ENCODE measurements at regions not wholly inside any gene's neighbourhood (a gene's known extent, or its start where the extent isn't known, plus 50 kb on each side); places are given as distances from the start of the nearest gene placed in this dataset.

GRCh38 chr5:3105581-3105980 is 354.1 kb upstream of the IRX2 start:
- no peak for DNase-seq
- Mint-ChIP-seq H3K9me3 (ENCODE audit: low read depth) (no peaks in the 10 kb centered on the region), H3K4me3 (no peak overlapping the region), H3K27ac (no peak overlapping the region), H3K4me1 (no peaks in the 10 kb centered on the region), H3K27me3 (peaks cover 25% of the 10 kb centered on the region), H3K36me3 (ENCODE audit: low read depth) (no peaks in the 10 kb centered on the region)
- ChIA-PET CTCF (no interaction called here), POLR2A (no interaction called here)
- no peak for ATAC-seq
- intact Hi-C loops (cut with DNase I, micrococcal nuclease) = no loop called here

GRCh38 chr5:3105172-3105571 is 353.7 kb upstream of the IRX2 start:
- intact Hi-C loops (cut with DNase I, micrococcal nuclease) = no loop called here
- Mint-ChIP-seq H3K36me3 (ENCODE audit: low read depth) (no peaks in the 10 kb centered on the region), H3K27me3 (peaks cover 28% of the 10 kb centered on the region), H3K4me3 (no peak overlapping the region), H3K4me1 (no peaks in the 10 kb centered on the region), H3K27ac (no peak overlapping the region), H3K9me3 (ENCODE audit: low read depth) (no peaks in the 10 kb centered on the region)
- DNase-seq = no peak
- no peak for ATAC-seq
- CTCF ChIA-PET = no interaction called here
- POLR2A ChIA-PET = no interaction called here

- ChIA-PET POLR2A (no interaction called here), CTCF (no interaction called here)
- H3K27ac Mint-ChIP-seq = no peak overlapping the region
- no peaks in the 10 kb centered on the region for H3K9me3 Mint-ChIP-seq (ENCODE audit: low read depth)
- intact Hi-C loops (cut with DNase I, micrococcal nuclease) = no loop called here
- no peaks in the 10 kb centered on the region for H3K36me3 Mint-ChIP-seq (ENCODE audit: low read depth)
- peaks cover 28% of the 10 kb centered on the region for H3K27me3 Mint-ChIP-seq
- DNase-seq (no peak), ATAC-seq (no peak)
- no peak overlapping the region for H3K4me3 Mint-ChIP-seq
- no peaks in the 10 kb centered on the region for H3K4me1 Mint-ChIP-seq
These were observed 353.1 kb upstream of the IRX2 start for GRCh38 chr5:3104429-3105060.

GRCh38 chr5:3103262-3103811 is 351.9 kb upstream of the IRX2 start:
- CTCF ChIA-PET = no interaction called here
- peaks cover 28% of the 10 kb centered on the region for H3K27me3 Mint-ChIP-seq
- H3K36me3 Mint-ChIP-seq (ENCODE audit: low read depth) = no peaks in the 10 kb centered on the region
- no peaks in the 10 kb centered on the region for H3K9me3 Mint-ChIP-seq (ENCODE audit: low read depth)
- DNase-seq (no peak), ATAC-seq (no peak)
- H3K27ac Mint-ChIP-seq = no peak overlapping the region
- no peak overlapping the region for H3K4me3 Mint-ChIP-seq
- H3K4me1 Mint-ChIP-seq = no peaks in the 10 kb centered on the region
- POLR2A ChIA-PET = no interaction called here
- intact Hi-C loops (cut with DNase I, micrococcal nuclease) = no loop called here

- Mint-ChIP-seq H3K4me3 (no peak overlapping the region), H3K4me1 (no peaks in the 10 kb centered on the region), H3K27ac (no peak overlapping the region), H3K36me3 (ENCODE audit: low read depth) (no peaks in the 10 kb centered on the region), H3K9me3 (ENCODE audit: low read depth) (no peaks in the 10 kb centered on the region), H3K27me3 (peaks cover 28% of the 10 kb centered on the region)
- POLR2A ChIA-PET = no interaction called here
- intact Hi-C loops (cut with DNase I, micrococcal nuclease) = no loop called here
- DNase-seq (no peak), ATAC-seq (no peak)
- CTCF ChIA-PET = no interaction called here
These were observed 351.1 kb upstream of the IRX2 start for GRCh38 chr5:3102531-3102930.

- POLR2A ChIA-PET = no interaction called here
- Mint-ChIP-seq H3K4me3 (no peak overlapping the region), H3K36me3 (ENCODE audit: low read depth) (no peaks in the 10 kb centered on the region), H3K27me3 (peaks cover 24% of the 10 kb centered on the region), H3K9me3 (ENCODE audit: low read depth) (no peaks in the 10 kb centered on the region), H3K27ac (no peak overlapping the region), H3K4me1 (no peaks in the 10 kb centered on the region)
- intact Hi-C loops (cut with DNase I, micrococcal nuclease) = no loop called here
- CTCF ChIA-PET = no interaction called here
- ATAC-seq (no peak), DNase-seq (no peak)
These were observed 350.1 kb upstream of the IRX2 start for GRCh38 chr5:3101561-3101960.

- intact Hi-C loops (cut with DNase I, micrococcal nuclease) = no loop called here
- Mint-ChIP-seq H3K4me3 (no peak overlapping the region), H3K36me3 (ENCODE audit: low read depth) (no peaks in the 10 kb centered on the region), H3K27me3 (peaks cover 24% of the 10 kb centered on the region), H3K4me1 (no peaks in the 10 kb centered on the region), H3K27ac (no peak overlapping the region), H3K9me3 (ENCODE audit: low read depth) (no peaks in the 10 kb centered on the region)
- no peak for ATAC-seq
- DNase-seq = no peak
- POLR2A ChIA-PET = no interaction called here
- CTCF ChIA-PET = no interaction called here
These were observed 349.6 kb upstream of the IRX2 start for GRCh38 chr5:3100921-3101551.

- Mint-ChIP-seq H3K9me3 (ENCODE audit: low read depth) (no peaks in the 10 kb centered on the region), H3K27ac (no peak overlapping the region), H3K27me3 (peaks cover 19% of the 10 kb centered on the region), H3K4me1 (no peaks in the 10 kb centered on the region), H3K4me3 (no peak overlapping the region), H3K36me3 (ENCODE audit: low read depth) (no peaks in the 10 kb centered on the region)
- intact Hi-C loops (cut with DNase I, micrococcal nuclease) = no loop called here
- DNase-seq (no peak), ATAC-seq (no peak)
- ChIA-PET CTCF (no interaction called here), POLR2A (no interaction called here)
These were observed 348.5 kb upstream of the IRX2 start for GRCh38 chr5:3099954-3100353.

GRCh38 chr5:3099526-3099925 is 348.0 kb upstream of the IRX2 start:
- DNase-seq (no peak), ATAC-seq (no peak)
- H3K27ac Mint-ChIP-seq = no peak overlapping the region
- H3K4me3 Mint-ChIP-seq = no peak overlapping the region
- H3K4me1 Mint-ChIP-seq = no peaks in the 10 kb centered on the region
- POLR2A ChIA-PET = no interaction called here
- H3K9me3 Mint-ChIP-seq (ENCODE audit: low read depth) = no peaks in the 10 kb centered on the region
- CTCF ChIA-PET = no interaction called here
- peaks cover 17% of the 10 kb centered on the region for H3K27me3 Mint-ChIP-seq
- no peaks in the 10 kb centered on the region for H3K36me3 Mint-ChIP-seq (ENCODE audit: low read depth)
- intact Hi-C loops (cut with DNase I, micrococcal nuclease) = no loop called here

GRCh38 chr5:3098821-3099220 is 347.3 kb upstream of the IRX2 start:
- Mint-ChIP-seq H3K4me3 (no peak overlapping the region), H3K27me3 (peaks cover 12% of the 10 kb centered on the region), H3K27ac (no peak overlapping the region), H3K9me3 (ENCODE audit: low read depth) (no peaks in the 10 kb centered on the region), H3K4me1 (no peaks in the 10 kb centered on the region), H3K36me3 (ENCODE audit: low read depth) (no peaks in the 10 kb centered on the region)
- DNase-seq (no peak), ATAC-seq (no peak)
- intact Hi-C loops (cut with DNase I, micrococcal nuclease) = no loop called here
- POLR2A ChIA-PET = no interaction called here
- CTCF ChIA-PET = no interaction called here

- DNase-seq (no peak), ATAC-seq (no peak)
- Mint-ChIP-seq H3K27me3 (no peaks in the 10 kb centered on the region), H3K4me1 (no peaks in the 10 kb centered on the region), H3K4me3 (no peak overlapping the region), H3K9me3 (ENCODE audit: low read depth) (peaks cover 2% of the 10 kb centered on the region), H3K36me3 (ENCODE audit: low read depth) (no peaks in the 10 kb centered on the region), H3K27ac (no peak overlapping the region)
- intact Hi-C loops (cut with DNase I, micrococcal nuclease) = no loop called here
- ChIA-PET CTCF (no interaction called here), POLR2A (no interaction called here)
These were observed 341.2 kb upstream of the IRX2 start for GRCh38 chr5:3092664-3093063.

- ATAC-seq (no peak), DNase-seq (no peak)
- Mint-ChIP-seq H3K27me3 (no peaks in the 10 kb centered on the region), H3K9me3 (ENCODE audit: low read depth) (peaks cover 2% of the 10 kb centered on the region), H3K27ac (no peak overlapping the region), H3K36me3 (ENCODE audit: low read depth) (no peaks in the 10 kb centered on the region), H3K4me3 (no peak overlapping the region), H3K4me1 (no peaks in the 10 kb centered on the region)
- POLR2A ChIA-PET = no interaction called here
- CTCF ChIA-PET = no interaction called here
- intact Hi-C loops (cut with DNase I, micrococcal nuclease) = no loop called here
These were observed 340.7 kb upstream of the IRX2 start for GRCh38 chr5:3092211-3092610.

Measured in activated CD4-positive, alpha-beta T cell treated with anti-CD3 and anti-CD28 coated beads for 36 hours (primary cell).